ENCODE measurements at regions not wholly inside any gene's neighbourhood (a gene's known extent, or its start where the extent isn't known, plus 50 kb on each side); places are given as distances from the start of the nearest gene placed in this dataset.

- TF ChIP-seq ZFX (IDR thresholded peaks at IDR 0.05; ENCODE audit: borderline replicate concordance) (no peak), CTCF (IDR thresholded peaks at IDR 0.05) (no peak)
- H3K27ac ChIP-seq, result no peak overlapping the region
Observed at GRCh38 chr2:72001937-72002690, 145.5 kb downstream of the CYP26B1 start.

GRCh38 chr2:72000110-72000509 is 147.6 kb downstream of the CYP26B1 start:
- no peak overlapping the region for H3K27ac ChIP-seq
- TF ChIP-seq CTCF (IDR thresholded peaks at IDR 0.05) (no peak), ZFX (IDR thresholded peaks at IDR 0.05; ENCODE audit: borderline replicate concordance) (no peak)

GRCh38 chr2:71999580-71999979 is 148.1 kb downstream of the CYP26B1 start:
- TF ChIP-seq CTCF (IDR thresholded peaks at IDR 0.05) (no peak), ZFX (IDR thresholded peaks at IDR 0.05; ENCODE audit: borderline replicate concordance) (no peak)
- no peak overlapping the region for H3K27ac ChIP-seq

GRCh38 chr2:71997843-71998242 is 149.8 kb downstream of the CYP26B1 start:
- no peak overlapping the region for H3K27ac ChIP-seq
- TF ChIP-seq CTCF (IDR thresholded peaks at IDR 0.05) (no peak), ZFX (IDR thresholded peaks at IDR 0.05; ENCODE audit: borderline replicate concordance) (no peak)

GRCh38 chr2:71995067-71995665 is 152.5 kb downstream of the CYP26B1 start:
- no peak for TF ChIP-seq ZFX (IDR thresholded peaks at IDR 0.05; ENCODE audit: borderline replicate concordance)
- TF ChIP-seq CTCF (IDR thresholded peaks at IDR 0.05), result peak; percentile 49
- no peak overlapping the region for H3K27ac ChIP-seq

- TF ChIP-seq ZFX (IDR thresholded peaks at IDR 0.05; ENCODE audit: borderline replicate concordance) (no peak), CTCF (IDR thresholded peaks at IDR 0.05) (no peak)
- H3K27ac ChIP-seq, result no peak overlapping the region
Observed at GRCh38 chr2:71992036-71992435, 155.6 kb downstream of the CYP26B1 start.

GRCh38 chr2:71991397-71991796 is 156.3 kb downstream of the CYP26B1 start:
- H3K27ac ChIP-seq, result no peak overlapping the region
- TF ChIP-seq CTCF (IDR thresholded peaks at IDR 0.05) (no peak), ZFX (IDR thresholded peaks at IDR 0.05; ENCODE audit: borderline replicate concordance) (no peak)
